ENCODE measurements at regions not wholly inside any gene's neighbourhood (a gene's known extent, or its start where the extent isn't known, plus 50 kb on each side); places are given as distances from the start of the nearest gene placed in this dataset.

DNA sequence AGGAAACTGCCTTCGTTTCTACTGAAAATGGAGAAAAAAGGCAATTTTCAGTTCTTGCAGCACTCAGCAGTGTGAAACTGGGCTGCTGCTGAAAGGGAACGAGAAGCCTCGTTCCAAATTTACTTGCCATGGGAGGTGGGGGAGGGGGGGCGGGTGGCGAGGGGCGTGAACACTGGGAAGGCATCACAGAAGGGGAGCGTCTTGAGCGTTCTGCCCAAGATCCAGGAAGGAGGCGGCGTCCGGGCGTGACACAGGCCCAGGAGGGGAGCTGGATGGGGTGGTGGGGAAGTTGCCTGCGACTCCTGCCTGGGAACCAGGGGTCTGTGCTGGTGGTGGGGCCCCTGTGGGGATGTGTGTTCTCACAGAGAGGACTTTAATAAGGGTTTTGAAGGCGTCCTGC lies 213.5 kb downstream of the CTTN start:
- no peak overlapping the region for H3K4me2 ChIP-seq (ENCODE audit: insufficient read depth, low read length, poor library complexity, severe bottlenecking)
- no peak overlapping the region for H2BK120ac ChIP-seq (ENCODE audit: low read depth, low read length)
- H3K9me3 ChIP-seq (replicated peaks in 1 of 2; ENCODE audit: control insufficient read depth in 2 of 2, insufficient read depth in 1 of 2, low read depth in 1 of 2, low read length in 2 of 2) = peaks cover 0 to 7% of the 10 kb centered on the region in 2 donors
- H3K4me3 ChIP-seq (ENCODE audit: low read length in 2 of 2) = no peak overlapping the region
- peaks cover 28 to 32% of the 10 kb centered on the region in 2 donors for H3K4me1 ChIP-seq (ENCODE audit: control insufficient read depth in 2 of 2, insufficient read depth in 1 of 2, low read depth in 1 of 2, low read length in 2 of 2)
- H3K4ac ChIP-seq (ENCODE audit: low read length) = no peak overlapping the region
- no peak overlapping the region for H2BK5ac ChIP-seq (ENCODE audit: low read length)
- WGBS, 2 donors (ENCODE audit: extremely low coverage in 2 of 2, insufficient read length in 2 of 2, insufficient replicate concordance in 1 of 2) = no CpG with 5 or more reads among the region's 14 CpGs
- H3K27me3 ChIP-seq (ENCODE audit: control insufficient read depth in 3 of 3, insufficient read depth in 3 of 3, low read depth in 1 of 3, low read length in 3 of 3) = no peaks in the 10 kb centered on the region
- no peak overlapping the region for H4K91ac ChIP-seq (ENCODE audit: low read depth, low read length, poor library complexity)
- H2BK15ac ChIP-seq (ENCODE audit: low read length) = peak overlapping the region; percentile 1
- H2AK5ac ChIP-seq (ENCODE audit: low read depth, low read length) = no peak overlapping the region
- no peak overlapping the region for H3K9ac ChIP-seq (ENCODE audit: low read depth, low read length, poor library complexity)
- no peak for DNase-seq (ENCODE audit: low spot score)
- H3K14ac ChIP-seq (ENCODE audit: low read length) = no peak overlapping the region
- H2AFZ ChIP-seq (ENCODE audit: low read length) = no peak overlapping the region
- no peak overlapping the region for H2BK12ac ChIP-seq (ENCODE audit: low read length)
- no peaks in the 10 kb centered on the region for H3K79me1 ChIP-seq (ENCODE audit: low read depth, low read length)
- H3K23ac ChIP-seq (ENCODE audit: low read depth, low read length, poor library complexity) = no peak overlapping the region
- H3K36me3 ChIP-seq (replicated peaks in 1 of 2; ENCODE audit: control insufficient read depth in 2 of 2, insufficient read depth in 2 of 2, low read length in 2 of 2) = no peaks in the 10 kb centered on the region
- no peak overlapping the region for H4K8ac ChIP-seq (ENCODE audit: low read depth, low read length)
- no peak overlapping the region for H3K27ac ChIP-seq (replicated peaks; ENCODE audit: low read length)
- peak overlapping the region; percentile 39 for H3K18ac ChIP-seq (ENCODE audit: low read length)

DNA sequence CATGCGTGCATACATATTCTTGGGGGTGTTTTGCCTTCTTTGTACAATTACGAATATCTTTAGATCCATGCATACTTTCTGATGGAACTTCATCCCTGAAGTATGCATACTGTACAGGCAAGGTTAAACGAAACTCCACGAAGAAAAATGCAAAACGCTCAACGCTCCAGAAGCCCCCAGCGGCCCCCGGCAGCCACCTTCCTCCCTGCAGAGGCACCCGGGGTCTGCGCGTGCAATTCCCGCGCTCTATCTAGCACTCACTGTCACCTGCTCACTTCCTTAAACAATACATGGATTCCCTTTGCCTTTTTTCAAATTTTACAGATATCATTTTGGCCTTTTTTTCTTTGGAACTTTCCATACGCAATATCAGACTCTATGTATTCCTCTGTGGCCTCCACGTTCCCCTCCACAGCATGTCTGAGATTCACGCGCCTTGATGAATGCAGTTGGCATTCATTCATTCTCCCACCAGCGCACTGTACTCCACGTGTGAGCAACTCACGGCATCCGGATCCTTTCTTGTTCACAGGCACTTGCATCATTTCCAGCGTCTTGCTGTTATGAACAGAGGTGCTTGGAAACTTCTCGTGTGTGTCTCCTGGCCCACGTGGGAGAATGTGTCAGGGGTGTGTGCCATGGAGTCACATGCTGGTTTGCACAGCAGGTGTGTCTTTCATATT lies 214.3 kb downstream of the CTTN start:
- Histone ChIP-seq H3K79me1 (ENCODE audit: low read depth, low read length) (no peaks in the 10 kb centered on the region), H3K4me1 (ENCODE audit: control insufficient read depth in 2 of 2, insufficient read depth in 1 of 2, low read depth in 1 of 2, low read length in 2 of 2) (peaks cover 32 to 36% of the 10 kb centered on the region in 2 donors), H2AFZ (ENCODE audit: low read length) (no peak overlapping the region), H2BK120ac (ENCODE audit: low read depth, low read length) (no peak overlapping the region), H3K9me3 (replicated peaks in 1 of 2; ENCODE audit: control insufficient read depth in 2 of 2, insufficient read depth in 1 of 2, low read depth in 1 of 2, low read length in 2 of 2) (peaks cover 0 to 7% of the 10 kb centered on the region in 2 donors), H2BK5ac (ENCODE audit: low read length) (no peak overlapping the region), H3K4ac (ENCODE audit: low read length) (no peak overlapping the region), H3K14ac (ENCODE audit: low read length) (no peak overlapping the region), H3K23ac (ENCODE audit: low read depth, low read length, poor library complexity) (no peak overlapping the region), H3K9ac (ENCODE audit: low read depth, low read length, poor library complexity) (no peak overlapping the region), H4K8ac (ENCODE audit: low read depth, low read length) (no peak overlapping the region), H2BK12ac (ENCODE audit: low read length) (no peak overlapping the region), H2AK5ac (ENCODE audit: low read depth, low read length) (no peak overlapping the region), H3K18ac (ENCODE audit: low read length) (peak overlapping the region; percentile 79), H3K27ac (replicated peaks; ENCODE audit: low read length) (no peak overlapping the region), H3K4me3 (ENCODE audit: low read length in 2 of 2) (no peak overlapping the region), H3K4me2 (ENCODE audit: insufficient read depth, low read length, poor library complexity, severe bottlenecking) (no peak overlapping the region), H4K91ac (ENCODE audit: low read depth, low read length, poor library complexity) (no peak overlapping the region), H2BK15ac (ENCODE audit: low read length) (no peak overlapping the region), H3K27me3 (ENCODE audit: control insufficient read depth in 3 of 3, insufficient read depth in 3 of 3, low read depth in 1 of 3, low read length in 3 of 3) (no peaks in the 10 kb centered on the region), H3K36me3 (replicated peaks in 1 of 2; ENCODE audit: control insufficient read depth in 2 of 2, insufficient read depth in 2 of 2, low read length in 2 of 2) (no peaks in the 10 kb centered on the region)
- DNase-seq (ENCODE audit: low spot score) = no peak
- WGBS, 2 donors (ENCODE audit: extremely low coverage in 2 of 2, insufficient read length in 2 of 2, insufficient replicate concordance in 1 of 2) = no CpG with 5 or more reads among the region's 24 CpGs

DNA sequence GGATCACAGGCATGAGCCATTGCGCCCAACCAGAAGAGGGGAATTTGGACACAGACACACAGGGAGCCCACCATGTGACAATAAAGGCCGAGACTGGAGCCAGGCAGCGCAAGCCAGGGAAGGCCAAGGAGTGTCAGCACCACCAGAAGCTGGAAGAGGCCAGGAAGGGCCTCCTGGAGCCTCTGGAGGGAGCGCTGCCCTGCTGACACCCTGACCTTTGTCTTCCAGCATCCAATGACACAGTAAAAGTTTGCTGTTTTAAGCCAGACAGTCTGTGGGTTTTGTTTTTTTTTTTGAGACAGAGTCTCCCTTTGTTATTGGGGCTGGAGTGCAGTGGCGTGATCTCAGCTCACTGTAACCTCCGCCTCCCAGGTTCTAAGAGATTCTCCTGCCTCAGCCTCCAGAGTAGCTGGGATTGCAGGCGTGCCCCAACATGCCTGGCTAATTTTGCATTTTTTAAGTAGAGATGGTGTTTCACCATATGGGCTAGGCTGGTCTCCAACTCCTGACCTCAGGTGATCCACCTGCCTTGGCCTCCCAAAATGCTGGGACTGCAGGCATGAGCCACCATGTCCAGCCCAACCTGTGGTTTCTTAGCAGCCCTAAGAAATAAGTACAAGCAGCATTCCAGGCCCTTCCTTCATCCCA lies 215.8 kb downstream of the CTTN start:
- no peak overlapping the region for H2BK12ac ChIP-seq (ENCODE audit: low read length)
- no peak overlapping the region for H3K4me2 ChIP-seq (ENCODE audit: insufficient read depth, low read length, poor library complexity, severe bottlenecking)
- no peak overlapping the region for H2BK120ac ChIP-seq (ENCODE audit: low read depth, low read length)
- no peak overlapping the region for H3K4ac ChIP-seq (ENCODE audit: low read length)
- no peak overlapping the region for H4K91ac ChIP-seq (ENCODE audit: low read depth, low read length, poor library complexity)
- no peak overlapping the region for H3K27ac ChIP-seq (replicated peaks; ENCODE audit: low read length)
- no peak overlapping the region for H4K8ac ChIP-seq (ENCODE audit: low read depth, low read length)
- H3K27me3 ChIP-seq (ENCODE audit: control insufficient read depth in 3 of 3, insufficient read depth in 3 of 3, low read depth in 1 of 3, low read length in 3 of 3) = no peaks in the 10 kb centered on the region
- H2BK15ac ChIP-seq (ENCODE audit: low read length) = no peak overlapping the region
- H3K14ac ChIP-seq (ENCODE audit: low read length) = no peak overlapping the region
- no peak overlapping the region for H2AFZ ChIP-seq (ENCODE audit: low read length)
- no peak for DNase-seq (ENCODE audit: low spot score)
- peaks cover 21 to 32% of the 10 kb centered on the region in 2 donors for H3K4me1 ChIP-seq (ENCODE audit: control insufficient read depth in 2 of 2, insufficient read depth in 1 of 2, low read depth in 1 of 2, low read length in 2 of 2)
- H3K23ac ChIP-seq (ENCODE audit: low read depth, low read length, poor library complexity) = no peak overlapping the region
- peaks cover 0 to 7% of the 10 kb centered on the region in 2 donors for H3K9me3 ChIP-seq (replicated peaks in 1 of 2; ENCODE audit: control insufficient read depth in 2 of 2, insufficient read depth in 1 of 2, low read depth in 1 of 2, low read length in 2 of 2)
- H2AK5ac ChIP-seq (ENCODE audit: low read depth, low read length) = peak overlapping the region; percentile 32
- H3K36me3 ChIP-seq (replicated peaks in 1 of 2; ENCODE audit: control insufficient read depth in 2 of 2, insufficient read depth in 2 of 2, low read length in 2 of 2) = no peaks in the 10 kb centered on the region
- no CpG with 5 or more reads among the region's 7 CpGs for whole genome bisulfite sequencing, 2 donors (ENCODE audit: extremely low coverage in 2 of 2, insufficient read length in 2 of 2, insufficient replicate concordance in 1 of 2)
- no peak overlapping the region for H3K18ac ChIP-seq (ENCODE audit: low read length)
- H2BK5ac ChIP-seq (ENCODE audit: low read length) = no peak overlapping the region
- no peaks in the 10 kb centered on the region for H3K79me1 ChIP-seq (ENCODE audit: low read depth, low read length)
- H3K9ac ChIP-seq (ENCODE audit: low read depth, low read length, poor library complexity) = no peak overlapping the region
- H3K4me3 ChIP-seq (ENCODE audit: low read length in 2 of 2) = no peak overlapping the region

DNA sequence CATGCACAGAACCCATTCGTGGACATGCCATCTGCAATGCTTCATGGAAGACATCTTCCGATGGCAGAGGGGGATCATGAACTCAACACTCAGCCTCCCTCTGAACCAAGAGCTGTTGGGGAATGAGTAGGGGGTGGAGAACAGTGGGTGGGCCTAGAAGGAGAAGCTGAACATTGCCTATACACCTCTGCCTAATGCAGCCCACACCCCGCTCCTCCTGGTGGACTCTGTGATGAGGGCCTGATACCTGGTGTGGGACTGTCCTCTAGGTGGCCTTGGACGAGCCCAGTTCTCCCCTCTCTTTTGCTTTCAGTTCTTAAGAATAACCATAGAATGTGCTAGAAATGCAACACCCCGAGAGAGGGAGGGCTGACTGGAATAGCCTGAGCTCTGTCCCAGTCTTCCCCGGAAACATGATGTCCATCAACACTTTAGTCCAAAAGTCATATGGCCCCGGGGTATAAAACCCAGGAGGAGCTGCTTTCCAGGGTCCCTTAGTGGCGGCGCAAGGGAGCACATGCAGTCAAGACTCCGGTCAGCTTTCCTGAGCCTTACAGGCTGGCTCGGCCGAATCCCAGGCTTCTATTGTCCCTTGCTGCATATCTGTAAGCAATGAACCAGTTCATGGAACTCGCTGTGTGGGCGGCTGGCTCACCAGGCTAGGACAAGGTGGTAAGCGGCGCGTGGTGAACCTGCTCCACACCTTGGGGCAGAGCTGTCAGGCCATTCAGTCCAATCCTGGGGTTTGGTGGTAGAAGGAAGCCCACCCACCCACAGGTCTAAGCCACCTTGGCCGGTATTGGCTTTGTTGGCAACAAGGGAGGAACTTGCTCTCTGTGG lies 216.9 kb downstream of the CTTN start:
- peak overlapping the region; percentile 30 for H3K9ac ChIP-seq (ENCODE audit: low read depth, low read length, poor library complexity)
- no peak overlapping the region for H4K8ac ChIP-seq (ENCODE audit: low read depth, low read length)
- no peak overlapping the region for H2BK12ac ChIP-seq (ENCODE audit: low read length)
- no peak overlapping the region for H3K4me3 ChIP-seq (ENCODE audit: low read length in 2 of 2)
- peaks cover 0 to 7% of the 10 kb centered on the region in 2 donors for H3K9me3 ChIP-seq (replicated peaks in 1 of 2; ENCODE audit: control insufficient read depth in 2 of 2, insufficient read depth in 1 of 2, low read depth in 1 of 2, low read length in 2 of 2)
- peaks cover 19 to 28% of the 10 kb centered on the region in 2 donors for H3K4me1 ChIP-seq (ENCODE audit: control insufficient read depth in 2 of 2, insufficient read depth in 1 of 2, low read depth in 1 of 2, low read length in 2 of 2)
- H3K36me3 ChIP-seq (replicated peaks in 1 of 2; ENCODE audit: control insufficient read depth in 2 of 2, insufficient read depth in 2 of 2, low read length in 2 of 2) = no peaks in the 10 kb centered on the region
- H2AK5ac ChIP-seq (ENCODE audit: low read depth, low read length) = peak overlapping the region; percentile 72
- no CpG with 5 or more reads among the region's 18 CpGs for WGBS, 2 donors (ENCODE audit: extremely low coverage in 2 of 2, insufficient read length in 2 of 2, insufficient replicate concordance in 1 of 2)
- H3K23ac ChIP-seq (ENCODE audit: low read depth, low read length, poor library complexity) = peak overlapping the region; percentile 2
- no peak overlapping the region for H4K91ac ChIP-seq (ENCODE audit: low read depth, low read length, poor library complexity)
- H3K4ac ChIP-seq (ENCODE audit: low read length) = no peak overlapping the region
- DNase-seq (ENCODE audit: low spot score) = no peak
- peak overlapping the region; percentile 78 for H2BK5ac ChIP-seq (ENCODE audit: low read length)
- no peak overlapping the region for H2BK120ac ChIP-seq (ENCODE audit: low read depth, low read length)
- H3K18ac ChIP-seq (ENCODE audit: low read length) = peak overlapping the region; percentile 79
- no peaks in the 10 kb centered on the region for H3K27me3 ChIP-seq (ENCODE audit: control insufficient read depth in 3 of 3, insufficient read depth in 3 of 3, low read depth in 1 of 3, low read length in 3 of 3)
- no peak overlapping the region for H3K14ac ChIP-seq (ENCODE audit: low read length)
- no peak overlapping the region for H3K4me2 ChIP-seq (ENCODE audit: insufficient read depth, low read length, poor library complexity, severe bottlenecking)
- no peak overlapping the region for H2AFZ ChIP-seq (ENCODE audit: low read length)
- no peaks in the 10 kb centered on the region for H3K79me1 ChIP-seq (ENCODE audit: low read depth, low read length)
- H2BK15ac ChIP-seq (ENCODE audit: low read length) = peak overlapping the region; percentile 69
- no peak overlapping the region for H3K27ac ChIP-seq (replicated peaks; ENCODE audit: low read length)
